NT2/D1 (cell line): ENCODE measurements at regions not wholly inside any gene's neighbourhood (a gene's known extent, or its start where the extent isn't known, plus 50 kb on each side); places are given as distances from the start of the nearest gene placed in this dataset.

ENCODE experiments used
- DNase-seq: peaks from one replicate; pipeline ENCODE4 v3.0.0-alpha.2; 2011; ENCODE audit warnings: low read depth, low spot score
- H3K27me3 ChIP-seq: 2 replicates; pipeline ENCODE4 v1.6.0; 2011; ENCODE audit warnings: mild to moderate bottlenecking; ENCODE audit not compliant: insufficient read length, insufficient read depth
- H3K36me3 ChIP-seq: 2 replicates; pipeline ENCODE4 v1.6.1; 2011; ENCODE audit warnings: mild to moderate bottlenecking, low read length, mixed read lengths; ENCODE audit not compliant: insufficient read depth, insufficient read length
- H3K4me1 ChIP-seq: 2 replicates; pipeline ENCODE4 v1.5.1; 2011; ENCODE audit not compliant: insufficient read depth, insufficient read length
- H3K4me3 ChIP-seq: 2 replicates; pipeline ENCODE4 v1.5.1; 2011; ENCODE audit warnings: low read depth; ENCODE audit not compliant: insufficient read length
- H3K9ac ChIP-seq: 2 replicates; pipeline ENCODE4 v1.6.0; 2011; ENCODE audit warnings: low read depth; ENCODE audit not compliant: insufficient read length
- H3K9me3 ChIP-seq: 2 replicates; pipeline ENCODE4 v1.5.1; 2011; ENCODE audit warnings: mild to moderate bottlenecking, low read length; ENCODE audit not compliant: insufficient read depth
- SUZ12 ChIP-seq: IDR thresholded peaks from 2 replicates; pipeline ENCODE4 v1.6.1; 2011; ENCODE audit not compliant: insufficient read length, insufficient read depth; ENCODE audit errors: extremely low read depth
- YY1 ChIP-seq: IDR thresholded peaks from 2 replicates; pipeline ENCODE4 v1.6.1; 2011; ENCODE audit not compliant: insufficient read length, insufficient read depth
- ZNF274 ChIP-seq: IDR thresholded peaks from 2 replicates; pipeline ENCODE4 v1.6.1; 2011; ENCODE audit warnings: mild to moderate bottlenecking, low read depth, low read length

GRCh38 chr5:82367930-82368329 lies 89.8 kb upstream of the RPS23 start:
- H3K4me3 ChIP-seq, result no peak overlapping the region
- no peak for DNase-seq
- no peak overlapping the region for H3K9ac ChIP-seq
- no peaks in the 10 kb centered on the region for H3K4me1 ChIP-seq
- TF ChIP-seq YY1 (no peak), SUZ12 (no peak), ZNF274 (no peak)
- no peaks in the 10 kb centered on the region for H3K9me3 ChIP-seq
- H3K27me3 ChIP-seq, result no peaks in the 10 kb centered on the region
- H3K36me3 ChIP-seq, result no peaks in the 10 kb centered on the region

GRCh38 chr5:82365744-82366228 lies 87.6 kb upstream of the RPS23 start:
- Histone ChIP-seq H3K9ac (no peak overlapping the region), H3K27me3 (no peaks in the 10 kb centered on the region), H3K36me3 (no peaks in the 10 kb centered on the region), H3K4me1 (no peaks in the 10 kb centered on the region), H3K9me3 (no peaks in the 10 kb centered on the region), H3K4me3 (no peak overlapping the region)
- no peak for TF ChIP-seq SUZ12
- no peak for DNase-seq

GRCh38 chr5:82365026-82365425 lies 86.9 kb upstream of the RPS23 start:
- Histone ChIP-seq H3K9ac (no peak overlapping the region), H3K9me3 (no peaks in the 10 kb centered on the region), H3K27me3 (no peaks in the 10 kb centered on the region), H3K4me1 (no peaks in the 10 kb centered on the region), H3K4me3 (no peak overlapping the region), H3K36me3 (no peaks in the 10 kb centered on the region)
- TF ChIP-seq YY1, result no peak
- TF ChIP-seq SUZ12, result no peak
- TF ChIP-seq ZNF274, result no peak
- no peak for DNase-seq

- TF ChIP-seq ZNF274 (no peak), YY1 (no peak), SUZ12 (no peak)
- DNase-seq, result peak; percentile 30
- no peaks in the 10 kb centered on the region for H3K4me1 ChIP-seq
- H3K9ac ChIP-seq, result no peak overlapping the region
- no peaks in the 10 kb centered on the region for H3K27me3 ChIP-seq
- H3K36me3 ChIP-seq, result no peaks in the 10 kb centered on the region
- no peak overlapping the region for H3K4me3 ChIP-seq
- no peaks in the 10 kb centered on the region for H3K9me3 ChIP-seq
Measured at GRCh38 chr5:82364497-82364896, 86.3 kb upstream of the RPS23 start.

- no peak for DNase-seq
- no peak overlapping the region for H3K4me3 ChIP-seq
- H3K9me3 ChIP-seq, result no peaks in the 10 kb centered on the region
- TF ChIP-seq SUZ12 (no peak), YY1 (no peak), ZNF274 (no peak)
- H3K4me1 ChIP-seq, result no peaks in the 10 kb centered on the region
- H3K9ac ChIP-seq, result no peak overlapping the region
- H3K36me3 ChIP-seq, result no peaks in the 10 kb centered on the region
- no peaks in the 10 kb centered on the region for H3K27me3 ChIP-seq
Measured at GRCh38 chr5:82363524-82363923, 85.4 kb upstream of the RPS23 start.

- no peak for DNase-seq
- H3K4me1 ChIP-seq, result no peaks in the 10 kb centered on the region
- H3K36me3 ChIP-seq, result no peaks in the 10 kb centered on the region
- no peak overlapping the region for H3K4me3 ChIP-seq
- no peak overlapping the region for H3K9ac ChIP-seq
- no peaks in the 10 kb centered on the region for H3K9me3 ChIP-seq
- H3K27me3 ChIP-seq, result no peaks in the 10 kb centered on the region
- TF ChIP-seq SUZ12 (no peak), YY1 (no peak)
Measured at GRCh38 chr5:82362636-82363035, 84.5 kb upstream of the RPS23 start.

GRCh38 chr5:82360022-82360421 lies 81.9 kb upstream of the RPS23 start:
- Histone ChIP-seq H3K27me3 (no peaks in the 10 kb centered on the region), H3K9ac (no peak overlapping the region), H3K36me3 (no peaks in the 10 kb centered on the region), H3K9me3 (no peaks in the 10 kb centered on the region), H3K4me1 (no peaks in the 10 kb centered on the region), H3K4me3 (no peak overlapping the region)
- no peak for DNase-seq
- no peak for TF ChIP-seq SUZ12
- no peak for TF ChIP-seq ZNF274
- TF ChIP-seq YY1, result no peak

GRCh38 chr5:82359272-82359671 lies 81.1 kb upstream of the RPS23 start:
- no peaks in the 10 kb centered on the region for H3K4me1 ChIP-seq
- H3K36me3 ChIP-seq, result no peaks in the 10 kb centered on the region
- no peaks in the 10 kb centered on the region for H3K9me3 ChIP-seq
- TF ChIP-seq YY1 (no peak), ZNF274 (no peak), SUZ12 (no peak)
- no peaks in the 10 kb centered on the region for H3K27me3 ChIP-seq
- no peak for DNase-seq
- no peak overlapping the region for H3K9ac ChIP-seq
- no peak overlapping the region for H3K4me3 ChIP-seq
